NOMO-1 (cell line): ENCODE measurements at regions not wholly inside any gene's neighbourhood (a gene's known extent, or its start where the extent isn't known, plus 50 kb on each side); places are given as distances from the start of the nearest gene placed in this dataset.
A peak's percentile ranks its signal among the peaks of the same experiment; 100 is the strongest.

ENCODE experiments used
- DNase-seq, 2 experiments: peaks; one replicate each; lab custom pipeline; 2025; ENCODE audit not compliant: unreplicated experiment in 2 of 2; lab: John Stamatoyannopoulos, UW

- DNase-seq = peak in 1 of 2 experiments; percentile 27
Measured at GRCh38 chr4:22911285-22911684, 218.5 kb downstream of the GBA3 start.

- peak; percentile 74 to 88 for DNase-seq
Measured at GRCh38 chr4:22910200-22910599, 217.5 kb downstream of the GBA3 start.

GRCh38 chr4:22906045-22906444 is 213.3 kb downstream of the GBA3 start:
- DNase-seq = no peak

- DNase-seq = peak; percentile 25 to 38
Measured at GRCh38 chr4:22903913-22904312, 211.2 kb downstream of the GBA3 start.

- DNase-seq = no peak
Measured at GRCh38 chr4:22901631-22902030, 208.9 kb downstream of the GBA3 start.

GRCh38 chr4:22900876-22901275 is 208.1 kb downstream of the GBA3 start:
- DNase-seq = no peak

GRCh38 chr4:22897520-22898108 is 204.9 kb downstream of the GBA3 start:
- peak; percentile 33 to 37 for DNase-seq

- DNase-seq = no peak
Measured at GRCh38 chr4:22895482-22895881, 202.7 kb downstream of the GBA3 start.

- no peak for DNase-seq
Measured at GRCh38 chr4:22884157-22884556, 191.4 kb downstream of the GBA3 start.

- no peak for DNase-seq
Measured at GRCh38 chr4:22881411-22881810, 188.7 kb downstream of the GBA3 start.

GRCh38 chr4:22877486-22878052 is 184.8 kb downstream of the GBA3 start:
- DNase-seq = no peak

GRCh38 chr4:22876270-22876669 is 183.5 kb downstream of the GBA3 start:
- DNase-seq = no peak

- no peak for DNase-seq
Measured at GRCh38 chr4:22875587-22876257, 183.0 kb downstream of the GBA3 start.

- no peak for DNase-seq
Measured at GRCh38 chr4:22874334-22874912, 181.7 kb downstream of the GBA3 start.

- DNase-seq = no peak
Measured at GRCh38 chr4:22873899-22874298, 181.2 kb downstream of the GBA3 start.

- DNase-seq = no peak
Measured at GRCh38 chr4:22870847-22871449, 178.2 kb downstream of the GBA3 start.

- peak; percentile 1 to 18 for DNase-seq
Measured at GRCh38 chr4:22869235-22869634, 176.5 kb downstream of the GBA3 start.
